HG03095 (cell line): ENCODE measurements at regions not wholly inside any gene's neighbourhood (a gene's known extent, or its start where the extent isn't known, plus 50 kb on each side); places are given as distances from the start of the nearest gene placed in this dataset.

Source experiments
- ATAC-seq: cut with Tn5 transposase; IDR thresholded peaks from one replicate; pipeline ENCODE4 v1.9.1; 2021; ENCODE audit warnings: moderate library complexity; ENCODE audit not compliant: unreplicated experiment

GRCh38 chr10:28077889-28078288 is 79.0 kb upstream of the ODAD2 start:
- ATAC-seq = no peak

DNA sequence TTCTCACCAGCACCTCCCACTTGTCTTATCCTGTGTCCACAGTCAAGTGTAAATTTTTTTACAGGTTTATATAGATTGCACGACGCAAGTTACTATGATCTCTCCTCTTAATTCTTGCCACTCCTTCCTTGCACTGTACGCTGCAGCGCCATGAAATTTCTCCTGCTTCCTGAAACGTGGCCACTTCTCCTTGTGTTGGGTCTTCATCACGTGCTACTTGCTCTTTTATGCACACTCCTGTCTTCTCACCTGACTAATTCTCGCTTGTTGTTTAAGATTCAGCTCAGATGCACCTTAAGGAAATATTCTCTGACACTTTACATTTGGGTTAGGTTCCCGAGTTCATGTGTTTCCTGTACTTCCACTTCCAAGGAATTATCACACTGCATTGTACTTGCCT is 76.5 kb upstream of the ODAD2 start:
- ATAC-seq = no peak

DNA sequence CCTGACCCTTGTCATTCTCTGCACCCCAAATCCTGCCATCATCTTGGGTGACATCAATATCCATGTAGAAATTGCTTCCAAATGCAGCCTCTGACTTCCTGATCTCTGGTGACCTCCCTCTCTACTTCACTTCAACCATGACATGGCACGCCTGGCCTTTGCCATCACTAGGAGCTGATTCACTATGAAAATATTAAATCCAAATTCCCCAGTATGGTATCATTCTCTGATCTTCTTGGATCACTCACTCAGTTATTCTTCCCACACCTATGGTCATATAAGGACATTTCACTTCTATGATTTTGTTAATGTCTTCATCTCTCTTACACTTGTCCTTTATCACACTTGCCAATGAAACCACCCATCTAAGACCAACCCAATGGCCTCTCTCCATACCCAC is 73.7 kb upstream of the ODAD2 start:
- ATAC-seq = no peak

GRCh38 chr10:28060031-28060607 is 61.2 kb upstream of the ODAD2 start:
- no peak for ATAC-seq

DNA sequence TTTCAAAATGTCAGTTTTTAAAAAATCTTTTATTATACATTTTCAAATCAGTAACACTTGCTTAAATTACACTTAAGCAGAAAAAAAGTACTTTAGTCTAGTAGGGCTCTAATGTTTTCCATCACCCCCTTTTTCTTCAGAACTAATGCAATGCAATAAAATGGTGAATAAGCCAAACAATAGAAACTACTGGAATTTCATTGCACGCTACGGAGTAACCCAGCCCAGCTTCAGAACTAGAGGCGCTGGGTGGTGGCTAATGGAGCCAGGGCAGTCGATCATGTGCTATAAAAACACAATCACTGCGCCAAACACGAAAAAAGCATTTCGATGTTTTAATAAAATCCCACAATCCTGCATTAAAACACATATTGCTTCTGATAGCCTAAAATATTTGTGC is 59.9 kb upstream of the ODAD2 start:
- no peak for ATAC-seq

DNA sequence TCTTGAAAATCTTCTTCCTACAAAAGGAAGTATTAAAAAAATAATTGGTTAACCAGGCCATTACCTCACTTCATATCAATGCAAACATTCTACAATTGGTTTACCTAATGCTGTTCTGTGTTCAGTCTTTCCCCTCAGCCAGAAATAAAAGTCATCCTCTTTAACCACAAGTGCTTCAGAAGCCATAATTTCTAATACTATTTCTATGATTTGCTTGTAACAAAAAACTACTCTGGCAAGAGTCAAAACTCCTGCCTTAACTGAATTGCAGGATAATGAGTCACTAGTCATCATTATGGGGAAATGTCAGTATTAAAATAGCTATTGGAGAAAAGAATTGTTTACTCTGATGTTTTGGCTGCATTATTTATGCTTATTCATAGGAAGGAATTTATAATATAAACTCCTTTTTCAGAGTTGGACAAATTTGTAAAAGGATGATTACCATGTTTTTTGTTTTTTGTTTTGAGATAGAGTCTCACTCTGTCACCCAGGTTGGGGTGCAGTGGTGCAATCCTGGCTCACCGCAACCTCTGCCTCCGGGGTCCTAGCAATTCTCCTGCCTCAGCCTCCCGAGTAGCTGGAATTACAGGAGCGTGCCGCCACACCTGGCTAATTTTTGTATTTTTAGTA is 55.5 kb upstream of the ODAD2 start:
- ATAC-seq = no peak

DNA sequence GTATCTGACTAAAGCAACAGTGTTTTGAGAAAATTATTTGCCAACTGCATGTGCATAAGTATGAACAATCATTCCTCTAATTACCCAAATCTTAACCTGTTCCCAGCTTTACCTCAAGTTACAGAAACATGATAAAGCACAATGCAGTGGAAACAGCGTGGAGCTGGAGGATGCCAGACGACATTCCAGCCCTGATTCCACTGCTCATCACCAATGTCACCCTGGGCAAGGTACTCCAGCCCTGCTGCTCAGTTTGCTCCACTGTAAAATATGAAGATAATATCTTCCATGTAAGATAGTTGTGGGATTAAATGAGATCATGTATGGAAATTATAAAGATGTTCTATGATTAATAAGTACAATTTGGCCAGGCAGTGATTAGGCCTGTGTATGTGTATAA is 50.4 kb upstream of the ODAD2 start:
- ATAC-seq = no peak
